Activated CD4-positive, alpha-beta memory T cell treated with anti-CD3 and anti-CD28 coated beads, Interleukin-2, amount 10 ng/mL, durations not matched to agents 7 days and 5 days (primary cell): ENCODE measurements at regions not wholly inside any gene's neighbourhood (a gene's known extent, or its start where the extent isn't known, plus 50 kb on each side); places are given as distances from the start of the nearest gene placed in this dataset.
"Not testable (repeated sequence)": the region's sequence is repeated elsewhere in the genome, so short reads cannot be mapped to it uniquely, and the experiment has no call there.

Experiments
- CTCF ChIA-PET: fragments of 350-600 bp; sonication (Branson Sonifier 250); formaldehyde crosslinking; loops from one replicate; lab custom pipeline; 2021; ENCODE audit warnings: antibody characterized with exemption, inconsistent platforms; lab: Charles Lee
- POLR2A ChIA-PET: fragments of 350-600 bp; sonication (Branson Sonifier 250); formaldehyde crosslinking; loops from one replicate; lab custom pipeline; 2021; ENCODE audit warnings: antibody characterized with exemption; lab: Charles Lee
- DNase-seq: peaks from one replicate; pipeline ENCODE4 v3.0.0-alpha.2; 2020
- H3K27ac Mint-ChIP-seq: one replicate; pipeline ENCODE4 v1.8.0; 2021; ENCODE audit warnings: mild to moderate bottlenecking, mixed read lengths
- H3K27me3 Mint-ChIP-seq: one replicate; pipeline ENCODE4 v1.8.0; 2021; ENCODE audit warnings: mixed read lengths
- H3K36me3 Mint-ChIP-seq: one replicate; pipeline ENCODE4 v1.8.0; 2021; ENCODE audit warnings: low read depth, mixed read lengths
- H3K4me1 Mint-ChIP-seq: one replicate; pipeline ENCODE4 v1.8.0; 2021; ENCODE audit warnings: mixed read lengths
- H3K4me3 Mint-ChIP-seq: one replicate; pipeline ENCODE4 v1.8.0; 2021; ENCODE audit warnings: mild to moderate bottlenecking, mixed read lengths
- H3K9me3 Mint-ChIP-seq: one replicate; pipeline ENCODE4 v1.8.0; 2021; ENCODE audit warnings: mixed read lengths

DNA sequence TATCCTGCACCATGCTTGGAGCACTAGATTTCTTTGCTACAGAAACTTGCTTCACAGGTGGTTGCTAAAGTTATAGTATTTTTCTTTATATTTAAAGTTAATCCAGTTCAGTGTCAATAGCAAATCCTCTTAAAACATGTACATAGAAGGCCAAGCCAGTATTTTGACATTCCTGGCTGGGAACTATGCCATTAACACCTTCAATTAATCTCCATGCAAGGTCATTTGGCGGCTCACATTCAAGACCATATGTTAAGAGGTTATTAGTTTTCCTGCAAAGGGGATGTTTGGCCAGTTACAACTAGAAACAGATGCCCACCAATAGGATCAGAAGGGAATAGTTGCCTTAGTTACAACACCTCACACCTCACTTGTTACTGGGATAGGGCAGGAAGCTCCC, 261.3 kb upstream of the MEIS1 start:
- POLR2A ChIA-PET, result no interaction called here
- H3K4me3 Mint-ChIP-seq, result no peak overlapping the region
- H3K27me3 Mint-ChIP-seq, result no peaks in the 10 kb centered on the region
- DNase-seq, result no peak
- no peaks in the 10 kb centered on the region for H3K9me3 Mint-ChIP-seq
- H3K27ac Mint-ChIP-seq, result no peak overlapping the region
- no peaks in the 10 kb centered on the region for H3K4me1 Mint-ChIP-seq
- no peaks in the 10 kb centered on the region for H3K36me3 Mint-ChIP-seq
- CTCF ChIA-PET, result no interaction called here

- ChIA-PET POLR2A (no interaction called here), CTCF (no interaction called here)
- Mint-ChIP-seq H3K4me3 (no peak overlapping the region), H3K27ac (no peak overlapping the region), H3K27me3 (no peaks in the 10 kb centered on the region), H3K4me1 (no peaks in the 10 kb centered on the region), H3K36me3 (no peaks in the 10 kb centered on the region), H3K9me3 (no peaks in the 10 kb centered on the region)
- no peak for DNase-seq
Measured at GRCh38 chr2:66171530-66171929, 263.4 kb upstream of the MEIS1 start.

DNA sequence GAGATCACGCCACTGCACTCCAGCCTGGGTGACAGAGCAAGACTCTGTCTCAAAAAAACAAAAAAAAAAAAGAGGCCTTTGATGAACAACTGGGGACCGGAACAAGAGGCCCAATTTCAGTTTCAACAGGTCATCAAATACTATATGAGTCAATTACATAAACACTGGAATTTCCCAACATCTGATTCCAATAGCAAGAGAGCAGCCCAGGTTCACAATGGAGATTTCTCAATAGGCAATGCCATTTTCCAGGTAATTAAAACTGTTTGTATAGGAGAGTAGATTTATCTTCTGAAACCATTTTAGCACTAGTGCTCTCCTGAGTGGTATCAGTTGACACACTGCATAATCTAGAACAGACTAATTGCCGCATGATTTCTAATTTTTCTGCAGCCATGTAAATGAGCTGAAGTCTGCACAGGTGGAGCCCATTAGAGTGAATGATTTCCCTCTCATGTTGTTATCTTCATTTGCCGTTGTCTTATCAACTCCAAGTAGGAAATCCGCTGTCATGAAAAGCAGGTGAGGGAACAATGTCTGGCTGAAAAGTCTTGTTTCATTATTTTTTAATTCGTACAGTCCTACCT, 264.1 kb upstream of the MEIS1 start:
- Mint-ChIP-seq H3K27ac (no peak overlapping the region), H3K9me3 (no peaks in the 10 kb centered on the region), H3K4me3 (no peak overlapping the region), H3K4me1 (no peaks in the 10 kb centered on the region), H3K36me3 (no peaks in the 10 kb centered on the region), H3K27me3 (no peaks in the 10 kb centered on the region)
- CTCF ChIA-PET, result no interaction called here
- no peak for DNase-seq
- POLR2A ChIA-PET, result no interaction called here

GRCh38 chr2:66169076-66169475, 265.8 kb upstream of the MEIS1 start:
- POLR2A ChIA-PET, result no interaction called here
- Mint-ChIP-seq H3K27ac (no peak overlapping the region), H3K27me3 (no peaks in the 10 kb centered on the region), H3K9me3 (no peaks in the 10 kb centered on the region), H3K4me3 (no peak overlapping the region), H3K4me1 (no peaks in the 10 kb centered on the region), H3K36me3 (no peaks in the 10 kb centered on the region)
- no peak for DNase-seq
- CTCF ChIA-PET, result no interaction called here

DNA sequence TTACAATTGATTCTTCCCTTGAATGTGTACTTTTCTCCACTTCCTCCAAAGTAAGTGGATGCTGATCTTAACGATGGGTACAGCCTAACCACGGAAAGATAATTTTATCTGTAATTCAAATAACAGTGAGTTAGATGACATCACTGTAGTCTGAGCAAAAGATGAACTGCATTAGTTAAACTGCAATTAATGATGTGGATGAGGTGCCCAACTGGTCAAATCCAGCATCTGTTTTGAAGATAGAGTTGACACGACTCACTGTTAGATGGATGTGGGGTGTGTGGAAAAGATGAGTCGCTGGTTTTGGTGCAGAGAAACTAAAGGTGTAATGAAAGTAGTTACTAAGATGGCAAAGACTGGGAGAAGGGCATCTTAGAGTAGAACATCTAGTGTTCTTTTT, 270.5 kb upstream of the MEIS1 start:
- Mint-ChIP-seq H3K27me3 (no peaks in the 10 kb centered on the region), H3K9me3 (peaks cover 3% of the 10 kb centered on the region), H3K27ac (no peak overlapping the region), H3K4me1 (no peaks in the 10 kb centered on the region), H3K4me3 (no peak overlapping the region), H3K36me3 (no peaks in the 10 kb centered on the region)
- ChIA-PET POLR2A (no interaction called here), CTCF (no interaction called here)
- DNase-seq, result no peak

DNA sequence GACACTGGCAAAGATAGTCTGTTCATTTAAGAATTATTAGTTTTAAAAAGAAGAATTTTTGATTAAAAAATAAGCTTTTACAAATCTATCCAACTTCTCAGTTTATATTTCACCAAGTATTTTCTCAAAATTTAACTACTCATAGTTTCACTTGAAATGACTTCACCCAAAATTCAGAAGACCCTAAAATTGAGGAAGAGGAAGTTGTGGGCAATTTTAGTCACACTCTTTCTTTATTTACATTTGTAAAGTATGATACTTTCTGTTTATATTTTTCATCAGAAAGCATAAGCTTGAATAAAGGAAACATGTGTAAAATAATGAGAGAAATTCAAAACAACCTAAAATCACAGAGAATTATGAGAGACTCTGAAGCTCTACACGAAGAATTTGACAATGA, 278.8 kb upstream of the MEIS1 start:
- Mint-ChIP-seq H3K4me3 (no peak overlapping the region), H3K9me3 (peaks cover 18% of the 10 kb centered on the region), H3K36me3 (no peaks in the 10 kb centered on the region), H3K4me1 (no peaks in the 10 kb centered on the region), H3K27ac (no peak overlapping the region), H3K27me3 (no peaks in the 10 kb centered on the region)
- ChIA-PET POLR2A (no interaction called here), CTCF (no interaction called here)
- DNase-seq, result no peak

DNA sequence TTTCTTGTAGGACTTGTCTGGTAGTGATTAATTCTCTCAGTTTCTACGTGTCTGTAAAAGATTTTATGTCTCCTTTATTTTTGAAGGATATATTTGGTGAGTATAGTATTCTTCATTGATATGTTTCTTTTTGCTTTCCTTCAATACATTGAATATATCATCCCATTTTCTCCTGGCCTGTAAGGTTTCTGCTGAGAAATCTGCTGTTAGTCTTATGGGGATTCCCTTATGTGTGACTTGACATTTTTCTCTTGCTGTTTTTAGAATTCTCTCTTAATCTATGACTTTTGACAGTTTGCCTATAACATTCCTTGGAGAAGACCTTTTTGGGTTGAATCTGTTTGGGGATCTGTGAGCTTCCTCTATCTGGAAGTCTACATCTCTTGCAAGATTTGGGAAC, 281.0 kb upstream of the MEIS1 start:
- H3K9me3 Mint-ChIP-seq, result peaks cover 13% of the 10 kb centered on the region
- no peak overlapping the region for H3K27ac Mint-ChIP-seq
- ChIA-PET POLR2A (no interaction called here), CTCF (no interaction called here)
- no peaks in the 10 kb centered on the region for H3K27me3 Mint-ChIP-seq
- no peaks in the 10 kb centered on the region for H3K4me1 Mint-ChIP-seq
- DNase-seq, result no peak
- no peak overlapping the region for H3K4me3 Mint-ChIP-seq
- H3K36me3 Mint-ChIP-seq, result no peaks in the 10 kb centered on the region

DNA sequence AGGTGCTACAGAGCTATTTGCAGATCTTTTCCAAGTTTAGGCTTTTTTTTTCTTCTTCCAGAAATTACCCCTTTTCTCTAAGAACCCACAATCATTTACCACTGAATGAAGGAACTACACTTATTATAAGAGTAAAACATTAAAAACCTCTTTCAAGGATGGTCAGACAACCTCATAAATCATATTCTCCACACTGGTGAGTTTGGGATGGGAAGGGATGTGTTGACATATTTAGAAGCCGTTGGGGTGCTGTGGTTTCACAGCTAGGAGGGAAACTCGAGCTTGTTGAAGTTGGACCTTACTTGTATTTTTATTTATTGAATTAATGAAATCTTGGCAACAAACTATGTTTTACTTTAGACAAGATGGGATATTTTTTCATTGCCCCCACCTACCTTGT, 289.4 kb upstream of the MEIS1 start:
- Mint-ChIP-seq H3K4me1 (no peaks in the 10 kb centered on the region), H3K27me3 (no peaks in the 10 kb centered on the region), H3K27ac (no peak overlapping the region), H3K9me3 (peaks cover 12% of the 10 kb centered on the region), H3K4me3 (no peak overlapping the region), H3K36me3 (no peaks in the 10 kb centered on the region)
- ChIA-PET CTCF (no interaction called here), POLR2A (no interaction called here)
- no peak for DNase-seq

DNA sequence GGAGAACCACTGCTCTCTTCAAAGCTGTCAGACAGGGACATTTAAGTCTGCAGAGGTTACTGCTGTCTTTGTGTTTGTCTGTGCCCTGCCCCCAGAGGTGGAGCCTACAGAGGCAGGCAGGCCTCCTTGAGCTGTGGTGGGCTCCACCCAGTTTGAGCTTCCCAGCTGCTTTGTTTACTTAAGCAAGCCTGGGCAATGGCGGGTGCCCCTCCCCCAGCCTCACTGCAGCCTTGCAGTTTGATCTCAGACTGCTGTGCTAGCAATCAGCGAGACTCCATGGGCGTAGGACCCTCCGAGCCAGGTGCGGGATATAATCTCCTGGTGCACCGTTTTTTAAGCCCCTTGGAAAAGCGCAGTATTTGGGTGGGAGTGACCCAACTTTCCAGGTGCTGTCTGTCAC, 290.6 kb upstream of the MEIS1 start:
- H3K36me3 Mint-ChIP-seq, H3K9me3 Mint-ChIP-seq, H3K4me3 Mint-ChIP-seq, H3K27ac Mint-ChIP-seq, H3K4me1 Mint-ChIP-seq, CTCF ChIA-PET, H3K27me3 Mint-ChIP-seq, POLR2A ChIA-PET, DNase-seq: not testable (repeated sequence)

GRCh38 chr2:66137606-66138130, 297.3 kb upstream of the MEIS1 start:
- no peak for DNase-seq
- Mint-ChIP-seq H3K4me1 (no peaks in the 10 kb centered on the region), H3K4me3 (no peak overlapping the region), H3K9me3 (peaks cover 5% of the 10 kb centered on the region), H3K27me3 (no peaks in the 10 kb centered on the region), H3K36me3 (no peaks in the 10 kb centered on the region), H3K27ac (no peak overlapping the region)
- CTCF ChIA-PET, result no interaction called here
- POLR2A ChIA-PET, result no interaction called here

- CTCF ChIA-PET, result no interaction called here
- Mint-ChIP-seq H3K36me3 (no peaks in the 10 kb centered on the region), H3K27me3 (no peaks in the 10 kb centered on the region), H3K4me3 (no peak overlapping the region), H3K27ac (no peak overlapping the region), H3K9me3 (peaks cover 3% of the 10 kb centered on the region), H3K4me1 (no peaks in the 10 kb centered on the region)
- POLR2A ChIA-PET, result no interaction called here
- DNase-seq, result no peak
Measured at GRCh38 chr2:66134138-66134701, 300.7 kb upstream of the MEIS1 start.

GRCh38 chr2:66127656-66128055, 307.3 kb upstream of the MEIS1 start:
- Mint-ChIP-seq H3K9me3 (no peaks in the 10 kb centered on the region), H3K27me3 (no peaks in the 10 kb centered on the region), H3K27ac (no peak overlapping the region), H3K4me1 (no peaks in the 10 kb centered on the region), H3K36me3 (no peaks in the 10 kb centered on the region), H3K4me3 (no peak overlapping the region)
- ChIA-PET CTCF (no interaction called here), POLR2A (no interaction called here)
- no peak for DNase-seq

GRCh38 chr2:66127061-66127460, 307.9 kb upstream of the MEIS1 start:
- Mint-ChIP-seq H3K4me1 (no peaks in the 10 kb centered on the region), H3K36me3 (no peaks in the 10 kb centered on the region), H3K27ac (no peak overlapping the region), H3K27me3 (no peaks in the 10 kb centered on the region), H3K9me3 (no peaks in the 10 kb centered on the region), H3K4me3 (no peak overlapping the region)
- POLR2A ChIA-PET, result no interaction called here
- CTCF ChIA-PET, result no interaction called here
- DNase-seq, result no peak

GRCh38 chr2:66125951-66126350, 309.0 kb upstream of the MEIS1 start:
- Mint-ChIP-seq H3K4me1 (no peaks in the 10 kb centered on the region), H3K36me3 (no peaks in the 10 kb centered on the region), H3K27me3 (no peaks in the 10 kb centered on the region), H3K27ac (no peak overlapping the region), H3K9me3 (no peaks in the 10 kb centered on the region), H3K4me3 (no peak overlapping the region)
- ChIA-PET CTCF (no interaction called here), POLR2A (no interaction called here)
- no peak for DNase-seq
